ENCODE measurements at regions not wholly inside any gene's neighbourhood (a gene's known extent, or its start where the extent isn't known, plus 50 kb on each side); places are given as distances from the start of the nearest gene placed in this dataset.
A peak's percentile ranks its signal among the peaks of the same experiment; 100 is the strongest.

GRCh38 chr9:690517-691111 is 150.9 kb upstream of the DMRT1 start:
- no peaks in the 10 kb centered on the region for H3K36me3 ChIP-seq
- TF ChIP-seq POLR2A (IDR thresholded peaks at IDR 0.05) (no peak), CTCF (IDR thresholded peaks at IDR 0.05) (no peak)
- H3K4me1 ChIP-seq = peaks cover 18 to 26% of the 10 kb centered on the region in 2 donors
- no peak for DNase-seq
- H3K27ac ChIP-seq = peak overlapping the region; percentile 87 to 98
- intact Hi-C loops (cut with DNase I; ENCODE audit: low total_unique reads) = no loop called here
- no peaks in the 10 kb centered on the region for H3K27me3 ChIP-seq
- H3K9me3 ChIP-seq = no peaks in the 10 kb centered on the region
- no peak overlapping the region for H3K4me3 ChIP-seq

- no peak overlapping the region for H3K4me3 ChIP-seq
- DNase-seq = no peak
- TF ChIP-seq CTCF (IDR thresholded peaks at IDR 0.05) (no peak), POLR2A (IDR thresholded peaks at IDR 0.05) (no peak)
- H3K9me3 ChIP-seq = no peaks in the 10 kb centered on the region
- H3K27ac ChIP-seq = peak overlapping the region; percentile 87 to 98
- intact Hi-C loops (cut with DNase I; ENCODE audit: low total_unique reads) = no loop called here
- H3K4me1 ChIP-seq = peaks cover 28 to 37% of the 10 kb centered on the region in 2 donors
- no peaks in the 10 kb centered on the region for H3K36me3 ChIP-seq
- no peaks in the 10 kb centered on the region for H3K27me3 ChIP-seq
These were observed 149.6 kb upstream of the DMRT1 start for GRCh38 chr9:691825-692400.

- Histone ChIP-seq H3K27me3 (no peaks in the 10 kb centered on the region), H3K4me3 (peak overlapping the region in 1 of 2 donors; percentile 25), H3K36me3 (no peaks in the 10 kb centered on the region), H3K9me3 (no peaks in the 10 kb centered on the region), H3K4me1 (peaks cover 35 to 37% of the 10 kb centered on the region in 2 donors), H3K27ac (peak overlapping the region; percentile 87 to 98)
- no peak for DNase-seq
- TF ChIP-seq CTCF (IDR thresholded peaks at IDR 0.05) (no peak), POLR2A (IDR thresholded peaks at IDR 0.05) (no peak)
- intact Hi-C loops (cut with DNase I; ENCODE audit: low total_unique reads) = no loop called here
These were observed 148.8 kb upstream of the DMRT1 start for GRCh38 chr9:692636-693129.

GRCh38 chr9:693201-694091 is 148.1 kb upstream of the DMRT1 start:
- Histone ChIP-seq H3K27ac (peak overlapping the region; percentile 87 to 98), H3K36me3 (no peaks in the 10 kb centered on the region), H3K4me3 (peak overlapping the region; percentile 19 to 25), H3K27me3 (no peaks in the 10 kb centered on the region), H3K9me3 (no peaks in the 10 kb centered on the region), H3K4me1 (peaks cover 35 to 37% of the 10 kb centered on the region in 2 donors)
- peak in 1 of 4 experiments; percentile 20 for TF ChIP-seq CTCF (IDR thresholded peaks at IDR 0.05)
- TF ChIP-seq POLR2A (IDR thresholded peaks at IDR 0.05) = peak; percentile 21 to 42
- peak; percentile 64 to 84 for DNase-seq
- intact Hi-C loops (cut with DNase I; ENCODE audit: low total_unique reads) = no loop called here

GRCh38 chr9:694092-694402 is 147.4 kb upstream of the DMRT1 start:
- peaks cover 35 to 37% of the 10 kb centered on the region in 2 donors for H3K4me1 ChIP-seq
- DNase-seq = no peak
- no peaks in the 10 kb centered on the region for H3K9me3 ChIP-seq
- H3K4me3 ChIP-seq = peak overlapping the region; percentile 19 to 25
- TF ChIP-seq POLR2A (IDR thresholded peaks at IDR 0.05) = no peak
- no peak for TF ChIP-seq CTCF (IDR thresholded peaks at IDR 0.05)
- no peaks in the 10 kb centered on the region for H3K36me3 ChIP-seq
- peak overlapping the region; percentile 87 to 98 for H3K27ac ChIP-seq
- H3K27me3 ChIP-seq = no peaks in the 10 kb centered on the region
- intact Hi-C loops (cut with DNase I; ENCODE audit: low total_unique reads) = no loop called here
